NB4 (cell line): ENCODE measurements at regions not wholly inside any gene's neighbourhood (a gene's known extent, or its start where the extent isn't known, plus 50 kb on each side); places are given as distances from the start of the nearest gene placed in this dataset.

Experiments
- POLR2A ChIP-seq: IDR thresholded peaks from 2 replicates; pipeline ENCODE4 v1.6.1; 2011; ENCODE audit warnings: mild to moderate bottlenecking; ENCODE audit not compliant: insufficient read length; ENCODE audit errors: extremely low read depth
- TF ChIP-seq, protein P1 (sequence below): IDR thresholded peaks from one replicate; pipeline ENCODE4 v1.5.1; 2012; ENCODE audit warnings: low read depth, low read length

DNA sequence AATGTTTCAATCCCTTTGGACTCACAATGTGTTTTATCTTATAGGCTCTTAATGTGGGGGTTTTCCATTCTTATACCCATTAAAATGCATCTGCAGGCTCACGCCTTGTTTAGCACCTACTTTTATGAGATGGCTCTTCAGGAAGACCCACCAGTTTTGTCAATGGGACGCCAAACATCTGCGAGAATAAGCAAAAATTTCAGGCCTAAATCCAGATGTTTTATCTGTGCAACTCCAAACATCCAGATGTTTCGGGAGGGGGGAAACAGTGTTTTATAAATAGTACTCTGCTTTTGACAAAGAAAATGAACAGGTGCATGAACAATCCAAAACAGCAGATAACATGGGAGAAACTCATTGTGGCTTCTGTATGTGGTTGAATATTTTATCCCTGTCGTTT lies 342.8 kb downstream of the DHX15 start:
- TF ChIP-seq, protein P1, sequence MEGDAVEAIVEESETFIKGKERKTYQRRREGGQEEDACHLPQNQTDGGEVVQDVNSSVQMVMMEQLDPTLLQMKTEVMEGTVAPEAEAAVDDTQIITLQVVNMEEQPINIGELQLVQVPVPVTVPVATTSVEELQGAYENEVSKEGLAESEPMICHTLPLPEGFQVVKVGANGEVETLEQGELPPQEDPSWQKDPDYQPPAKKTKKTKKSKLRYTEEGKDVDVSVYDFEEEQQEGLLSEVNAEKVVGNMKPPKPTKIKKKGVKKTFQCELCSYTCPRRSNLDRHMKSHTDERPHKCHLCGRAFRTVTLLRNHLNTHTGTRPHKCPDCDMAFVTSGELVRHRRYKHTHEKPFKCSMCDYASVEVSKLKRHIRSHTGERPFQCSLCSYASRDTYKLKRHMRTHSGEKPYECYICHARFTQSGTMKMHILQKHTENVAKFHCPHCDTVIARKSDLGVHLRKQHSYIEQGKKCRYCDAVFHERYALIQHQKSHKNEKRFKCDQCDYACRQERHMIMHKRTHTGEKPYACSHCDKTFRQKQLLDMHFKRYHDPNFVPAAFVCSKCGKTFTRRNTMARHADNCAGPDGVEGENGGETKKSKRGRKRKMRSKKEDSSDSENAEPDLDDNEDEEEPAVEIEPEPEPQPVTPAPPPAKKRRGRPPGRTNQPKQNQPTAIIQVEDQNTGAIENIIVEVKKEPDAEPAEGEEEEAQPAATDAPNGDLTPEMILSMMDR, result no peak
- no peak for TF ChIP-seq POLR2A
